H9 (cell line): ENCODE measurements at regions not wholly inside any gene's neighbourhood (a gene's known extent, or its start where the extent isn't known, plus 50 kb on each side); places are given as distances from the start of the nearest gene placed in this dataset.

Experiments
- DNase-seq: peaks from one replicate; pipeline ENCODE4 v3.0.0-alpha.2; 2017
- H2AFZ ChIP-seq: one replicate; pipeline ENCODE4 v1.6.1; 2013; ENCODE audit warnings: mild to moderate bottlenecking, low read length, control low read depth, moderate library complexity
- H2AK5ac ChIP-seq: 2 replicates; pipeline ENCODE4 v1.6.1; 2013; ENCODE audit warnings: low read length, control low read depth, mixed read lengths; ENCODE audit not compliant: insufficient read length
- H2BK120ac ChIP-seq: one replicate; pipeline ENCODE4 v1.6.1; 2013; ENCODE audit warnings: low read depth, mild to moderate bottlenecking, low read length, control low read depth, inconsistent platforms; ENCODE audit not compliant: poor library complexity, severe bottlenecking
- H2BK12ac ChIP-seq: 2 replicates; pipeline ENCODE4 v1.6.1; 2013; ENCODE audit warnings: low read length, control low read depth, mixed read lengths, low read depth; ENCODE audit not compliant: insufficient read length
- H2BK15ac ChIP-seq: 2 replicates; pipeline ENCODE4 v1.6.1; 2013; ENCODE audit warnings: low read depth, low read length, control low read depth
- H2BK20ac ChIP-seq: one replicate; pipeline ENCODE4 v1.6.1; 2013; ENCODE audit warnings: low read depth, mild to moderate bottlenecking, low read length, control low read depth, inconsistent platforms; ENCODE audit not compliant: poor library complexity, severe bottlenecking
- H2BK5ac ChIP-seq: 2 replicates; pipeline ENCODE4 v1.6.1; 2013; ENCODE audit warnings: low read length, control low read depth, mixed read lengths; ENCODE audit not compliant: insufficient read length
- H3K14ac ChIP-seq: 2 replicates; pipeline ENCODE4 v1.6.1; 2013; ENCODE audit warnings: low read length, control low read depth; ENCODE audit not compliant: insufficient read depth
- H3K18ac ChIP-seq: 2 replicates; pipeline ENCODE4 v1.6.1; 2013; ENCODE audit warnings: low read depth, mild to moderate bottlenecking, mixed read lengths, low read length, control low read depth; ENCODE audit not compliant: insufficient read length
- H3K23ac ChIP-seq: 2 replicates; pipeline ENCODE4 v1.6.1; 2013; ENCODE audit warnings: low read length, control low read depth, mixed read lengths, low read depth; ENCODE audit not compliant: insufficient read length
- H3K23me2 ChIP-seq: 2 replicates; pipeline ENCODE4 v1.6.1; 2013; ENCODE audit warnings: low read depth, mild to moderate bottlenecking, mixed read lengths, low read length, control low read depth; ENCODE audit not compliant: insufficient read length, poor library complexity, severe bottlenecking
- H3K27ac ChIP-seq: 2 replicates; pipeline ENCODE4 v1.5.1; 2013; ENCODE audit warnings: low read length, control low read depth, mixed read lengths, low read depth; ENCODE audit not compliant: insufficient read length
- H3K27me3 ChIP-seq: 2 replicates; pipeline ENCODE4 v1.6.1; 2013; ENCODE audit warnings: low read length, control low read depth, inconsistent platforms; ENCODE audit not compliant: insufficient read depth
- H3K4ac ChIP-seq: 2 replicates; pipeline ENCODE4 v1.6.1; 2013; ENCODE audit warnings: low read depth, mild to moderate bottlenecking, control low read depth, inconsistent platforms, low read length, moderate library complexity
- H3K4me1 ChIP-seq: 2 replicates; pipeline ENCODE4 v1.6.1; 2013; ENCODE audit warnings: low read length, control low read depth, inconsistent platforms; ENCODE audit not compliant: insufficient read depth
- H3K4me2 ChIP-seq: 2 replicates; pipeline ENCODE4 v1.6.1; 2013; ENCODE audit warnings: low read length, control low read depth, mixed read lengths; ENCODE audit not compliant: insufficient read length, insufficient read depth
- H3K56ac ChIP-seq: 2 replicates; pipeline ENCODE4 v1.6.1; 2013; ENCODE audit warnings: low read depth, mild to moderate bottlenecking, mixed read lengths, low read length, control low read depth; ENCODE audit not compliant: insufficient read length
- H3K79me1 ChIP-seq: 2 replicates; pipeline ENCODE4 v1.6.1; 2013; ENCODE audit warnings: low read depth, mild to moderate bottlenecking, moderate library complexity, low read length, control low read depth, inconsistent platforms; ENCODE audit not compliant: insufficient read depth, poor library complexity, severe bottlenecking
- H3K79me2 ChIP-seq: 2 replicates; pipeline ENCODE4 v1.6.1; 2013; ENCODE audit warnings: low read length, control low read depth, inconsistent platforms; ENCODE audit not compliant: insufficient read depth
- H3K9ac ChIP-seq: 2 replicates; pipeline ENCODE4 v1.6.1; 2013; ENCODE audit warnings: low read length, control low read depth, mixed read lengths; ENCODE audit not compliant: insufficient read length; ENCODE audit errors: extremely low read depth
- H3K9me3 ChIP-seq: one replicate; pipeline ENCODE4 v1.6.1; 2013; ENCODE audit warnings: low read depth, low read length, inconsistent platforms; ENCODE audit not compliant: control insufficient read depth
- H3T11ph ChIP-seq: one replicate; pipeline ENCODE4 v1.6.1; 2013; ENCODE audit warnings: mild to moderate bottlenecking, low read length, control low read depth, inconsistent platforms
- H4K20me1 ChIP-seq: one replicate; pipeline ENCODE4 v1.6.1; 2013; ENCODE audit not compliant: control insufficient read depth, insufficient read length, insufficient read depth
- H4K5ac ChIP-seq: 2 replicates; pipeline ENCODE4 v1.6.1; 2013; ENCODE audit warnings: low read depth, mild to moderate bottlenecking, mixed read lengths, low read length, control low read depth; ENCODE audit not compliant: insufficient read length
- H4K8ac ChIP-seq: replicated peaks from 2 replicates; pipeline ENCODE4 v1.6.1; 2013; ENCODE audit warnings: low read length, control low read depth, mixed read lengths, low read depth; ENCODE audit not compliant: insufficient read length
- H4K91ac ChIP-seq: 2 replicates; pipeline ENCODE4 v1.6.1; 2013; ENCODE audit warnings: low read depth, mild to moderate bottlenecking, moderate library complexity, mixed read lengths, low read length, control low read depth; ENCODE audit not compliant: insufficient read length
- H3K27ac Mint-ChIP-seq, 3 experiments: 2 replicates in 2 of 3; 3 replicates in 1 of 3; pipeline ENCODE4 v1.8.0; 2020 to 2021; ENCODE audit warnings: mixed read lengths in 3 of 3, mild to moderate bottlenecking in 1 of 3, moderate library complexity in 1 of 3
- H3K27me3 Mint-ChIP-seq: 2 replicates; pipeline ENCODE4 v1.8.0; 2021; ENCODE audit warnings: low read depth, mild to moderate bottlenecking, moderate library complexity, mixed read lengths
- H3K36me3 Mint-ChIP-seq, 3 experiments: 2 replicates in 2 of 3; 3 replicates in 1 of 3; pipeline ENCODE4 v1.8.0; 2020 to 2021; ENCODE audit warnings: low read depth in 3 of 3, mixed read lengths in 3 of 3; ENCODE audit not compliant: insufficient read depth in 1 of 3
- H3K4me1 Mint-ChIP-seq, 2 experiments: 2 replicates each; pipeline ENCODE4 v1.8.0; 2020; ENCODE audit warnings: mixed read lengths in 2 of 2
- H3K4me3 Mint-ChIP-seq, 2 experiments: 2 replicates in 1 of 2; 3 replicates in 1 of 2; pipeline ENCODE4 v1.8.0; 2020 to 2021; ENCODE audit warnings: mild to moderate bottlenecking in 2 of 2, mixed read lengths in 2 of 2, moderate library complexity in 1 of 2
- H3K9me3 Mint-ChIP-seq, 2 experiments: 2 replicates in 1 of 2; 3 replicates in 1 of 2; pipeline ENCODE4 v1.8.0; 2020; ENCODE audit warnings: mild to moderate bottlenecking in 2 of 2, mixed read lengths in 2 of 2, moderate library complexity in 1 of 2
- WGBS: extraction: QIAGEN DNeasy Blood & Tissue Kit; methylation state at CpG from one replicate; pipeline ENCODE4 v1.1.7; 2013; ENCODE audit warnings: missing lambda C conversion rate, low lambda C conversion rate, mixed read lengths; ENCODE audit not compliant: insufficient read length; ENCODE audit errors: extremely low coverage; 5-methylcytosine and 5-hydroxymethylcytosine counted together
- TF ChIP-seq, protein P1 (sequence below): fragments of 200-600 bp; sonication (generic); conservative IDR thresholded peaks from 3 replicates; pipeline ENCODE4 v1.8.0; 2021; ENCODE audit warnings: antibody characterized with exemption, mild to moderate bottlenecking

- Histone ChIP-seq H3K14ac (no peak overlapping the region), H3K4me2 (no peak overlapping the region), H3K9ac (no peak overlapping the region), H3K27me3 (no peaks in the 10 kb centered on the region), H4K5ac (no peak overlapping the region), H3K23ac (no peak overlapping the region), H3K56ac (no peak overlapping the region), H3K18ac (no peak overlapping the region), H3K9me3 (no peaks in the 10 kb centered on the region), H2BK5ac (no peak overlapping the region), H2BK12ac (no peak overlapping the region), H3K4ac (no peak overlapping the region), H2BK20ac (no peak overlapping the region), H3K79me1 (no peaks in the 10 kb centered on the region), H3T11ph (no peak overlapping the region), H2BK120ac (no peak overlapping the region), H2BK15ac (no peak overlapping the region), H4K20me1 (no peaks in the 10 kb centered on the region), H3K79me2 (no peaks in the 10 kb centered on the region), H2AFZ (no peak overlapping the region), H2AK5ac (no peak overlapping the region), H3K27ac (no peak overlapping the region), H3K4me1 (no peaks in the 10 kb centered on the region), H4K91ac (no peak overlapping the region), H4K8ac (no peak overlapping the region), H3K23me2 (no peaks in the 10 kb centered on the region)
- H3K4me1 Mint-ChIP-seq, result no peaks in the 10 kb centered on the region
- no peak overlapping the region for H3K27ac Mint-ChIP-seq
- H3K27me3 Mint-ChIP-seq, result no peaks in the 10 kb centered on the region; the same call in 1 of the 2 replicates
- H3K36me3 Mint-ChIP-seq, result no peaks in the 10 kb centered on the region
- no CpG with 5 or more reads among the region's 4 CpGs for WGBS
- peak; percentile 34 for DNase-seq
- H3K9me3 Mint-ChIP-seq, result no peaks in the 10 kb centered on the region
- H3K4me3 Mint-ChIP-seq, result no peak overlapping the region
- TF ChIP-seq, protein P1, sequence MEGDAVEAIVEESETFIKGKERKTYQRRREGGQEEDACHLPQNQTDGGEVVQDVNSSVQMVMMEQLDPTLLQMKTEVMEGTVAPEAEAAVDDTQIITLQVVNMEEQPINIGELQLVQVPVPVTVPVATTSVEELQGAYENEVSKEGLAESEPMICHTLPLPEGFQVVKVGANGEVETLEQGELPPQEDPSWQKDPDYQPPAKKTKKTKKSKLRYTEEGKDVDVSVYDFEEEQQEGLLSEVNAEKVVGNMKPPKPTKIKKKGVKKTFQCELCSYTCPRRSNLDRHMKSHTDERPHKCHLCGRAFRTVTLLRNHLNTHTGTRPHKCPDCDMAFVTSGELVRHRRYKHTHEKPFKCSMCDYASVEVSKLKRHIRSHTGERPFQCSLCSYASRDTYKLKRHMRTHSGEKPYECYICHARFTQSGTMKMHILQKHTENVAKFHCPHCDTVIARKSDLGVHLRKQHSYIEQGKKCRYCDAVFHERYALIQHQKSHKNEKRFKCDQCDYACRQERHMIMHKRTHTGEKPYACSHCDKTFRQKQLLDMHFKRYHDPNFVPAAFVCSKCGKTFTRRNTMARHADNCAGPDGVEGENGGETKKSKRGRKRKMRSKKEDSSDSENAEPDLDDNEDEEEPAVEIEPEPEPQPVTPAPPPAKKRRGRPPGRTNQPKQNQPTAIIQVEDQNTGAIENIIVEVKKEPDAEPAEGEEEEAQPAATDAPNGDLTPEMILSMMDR, result no peak
Measured at GRCh38 chr2:176984987-176985386, 227.6 kb upstream of the HNRNPA3 start.
